HG03558 (cell line): ENCODE measurements at regions not wholly inside any gene's neighbourhood (a gene's known extent, or its start where the extent isn't known, plus 50 kb on each side); places are given as distances from the start of the nearest gene placed in this dataset.

ENCODE experiments used
- ATAC-seq: cut with Tn5 transposase; IDR thresholded peaks from one replicate; pipeline ENCODE4 v1.9.1; 2021; ENCODE audit warnings: moderate number of reproducible peaks; ENCODE audit not compliant: unreplicated experiment; ENCODE audit errors: extremely low read depth

DNA sequence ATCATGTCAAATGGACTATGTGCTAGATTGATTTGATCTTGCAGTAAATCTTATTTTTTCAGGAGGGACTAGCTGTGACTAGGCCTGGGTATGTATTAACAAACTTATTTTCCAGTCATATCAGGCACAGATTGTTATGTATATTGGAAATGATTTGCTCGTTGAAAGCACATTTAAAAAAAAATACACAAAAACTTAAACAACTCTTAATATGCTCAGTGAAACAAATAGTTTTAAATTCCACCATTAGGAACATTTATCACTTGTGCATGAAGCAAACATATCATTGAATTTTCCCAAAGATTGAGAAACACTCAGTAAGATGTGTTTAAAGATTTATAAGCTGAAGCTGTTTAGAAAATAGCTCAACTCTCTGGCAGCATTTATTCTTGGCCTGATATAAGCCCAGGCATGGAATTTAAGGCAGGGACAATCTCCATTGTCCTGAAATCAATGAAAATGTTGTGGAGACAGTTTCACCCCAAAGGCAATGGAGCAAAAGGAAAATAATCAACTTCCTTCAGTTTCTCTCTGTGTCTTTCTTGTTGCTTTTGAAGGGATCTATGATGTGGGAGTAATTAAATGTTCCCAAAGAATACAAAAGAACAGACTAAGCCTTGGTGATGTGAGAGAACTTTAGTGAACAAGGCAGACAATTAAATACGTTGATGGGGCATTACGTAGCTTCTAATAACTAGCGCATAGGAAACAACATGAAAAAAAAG, 250.3 kb downstream of the GPR37 start:
- ATAC-seq, result no peak

DNA sequence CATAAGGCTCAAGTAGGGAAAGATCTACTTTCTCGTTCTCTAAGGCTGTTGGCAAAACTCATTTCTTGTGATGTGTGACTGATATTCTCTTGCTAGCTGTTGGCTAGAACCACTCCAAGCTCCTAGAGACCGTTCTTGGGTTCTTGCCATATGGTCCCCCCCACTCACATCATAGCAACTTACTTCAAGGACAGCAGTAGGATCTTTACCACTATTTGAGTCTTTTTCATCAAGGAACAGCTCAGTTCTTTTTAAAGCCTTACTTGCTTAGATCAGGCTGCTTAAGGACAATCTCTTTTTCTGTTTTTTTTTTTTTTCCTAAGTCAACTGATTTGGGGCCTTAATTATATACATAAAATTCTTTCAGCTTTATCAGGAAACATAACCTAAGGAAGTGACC, 251.1 kb downstream of the GPR37 start:
- ATAC-seq, result no peak

GRCh38 chr7:124497176-124497575, 268.4 kb downstream of the GPR37 start:
- no peak for ATAC-seq

DNA sequence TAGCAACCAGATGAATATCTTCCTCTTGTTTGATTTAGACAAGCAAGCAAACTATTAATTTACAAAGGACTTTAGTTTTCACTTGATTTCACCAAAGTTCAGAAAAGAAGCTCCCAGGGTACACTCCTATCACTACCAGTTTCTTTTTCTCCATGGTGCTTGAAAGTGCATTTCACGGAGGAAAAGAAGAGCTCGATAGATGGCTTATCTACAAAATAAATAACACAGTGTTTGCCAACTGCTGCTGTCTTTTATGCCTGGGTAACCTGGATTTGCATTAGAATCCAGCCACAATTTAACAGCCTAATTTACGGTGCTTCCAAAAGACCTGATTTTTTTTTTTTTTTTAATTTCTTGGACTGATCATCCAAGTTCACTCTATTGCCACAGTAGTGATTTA, 275.7 kb downstream of the GPR37 start:
- ATAC-seq, result no peak

- ATAC-seq, result no peak
Observed at GRCh38 chr7:124489082-124489819, 276.3 kb downstream of the GPR37 start.

GRCh38 chr7:124482229-124482628, 283.4 kb downstream of the GPR37 start:
- ATAC-seq, result no peak

DNA sequence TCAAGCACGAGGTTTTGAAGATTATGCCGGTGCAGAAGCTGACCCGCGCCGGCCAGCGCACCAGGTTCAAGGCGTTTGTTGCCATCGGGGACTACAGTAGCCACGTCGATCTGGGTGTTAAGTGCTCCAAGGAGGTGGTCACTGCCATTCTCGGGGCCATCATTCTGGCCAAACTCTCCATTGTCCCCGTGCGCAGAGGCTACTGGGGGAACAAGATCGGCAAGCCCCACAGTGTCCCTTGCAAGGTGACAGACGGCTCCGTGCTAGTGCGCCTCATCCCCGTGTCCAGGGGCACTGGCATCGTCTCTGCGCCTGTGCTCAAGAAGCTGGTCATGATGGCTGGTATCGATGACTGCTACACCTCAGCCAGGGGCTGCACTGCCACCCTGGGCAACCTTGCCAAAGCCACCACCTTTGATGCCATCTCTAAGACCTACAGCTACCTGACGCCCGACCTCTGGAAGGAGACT, 284.7 kb downstream of the GPR37 start:
- ATAC-seq, result no peak

GRCh38 chr7:124480036-124480820, 285.4 kb downstream of the GPR37 start:
- no peak for ATAC-seq

GRCh38 chr7:124462249-124462648, 303.3 kb downstream of the GPR37 start:
- ATAC-seq, result no peak

DNA sequence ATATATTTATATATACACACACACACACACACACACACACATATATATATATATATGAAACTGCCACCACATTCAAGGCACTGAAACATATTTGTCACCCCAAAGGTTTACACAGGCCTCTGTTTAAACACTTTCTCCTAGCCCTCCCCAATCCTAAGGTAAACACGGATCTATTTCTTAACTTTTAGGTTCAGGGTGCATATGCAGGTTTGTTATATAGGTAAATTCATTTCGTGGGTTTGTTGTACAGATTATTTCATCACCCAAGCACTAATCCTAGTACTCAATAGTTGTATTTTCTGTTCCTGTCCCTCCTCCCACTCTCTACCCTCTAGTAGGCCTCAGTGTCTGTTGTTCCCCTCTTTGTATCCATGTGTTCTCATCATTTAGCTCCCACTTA, 305.0 kb downstream of the GPR37 start:
- no peak for ATAC-seq

DNA sequence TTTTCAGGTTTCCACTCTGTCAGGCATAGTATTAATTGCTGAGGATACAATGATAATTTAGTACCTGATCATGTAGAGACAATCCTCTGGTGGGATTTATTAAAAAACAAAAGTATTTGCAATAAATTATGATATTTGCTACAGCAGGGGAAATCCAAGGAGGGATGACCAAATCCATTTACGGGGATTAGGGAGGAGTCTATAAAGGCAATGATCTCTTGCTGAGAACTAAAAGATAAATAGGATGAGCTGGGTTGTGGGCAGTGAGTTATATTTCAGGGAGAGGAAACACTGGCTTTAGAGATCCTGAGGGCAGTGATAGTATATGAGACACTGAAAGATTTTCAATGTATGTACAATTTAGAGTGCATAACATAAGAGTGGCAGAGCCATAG, 305.5 kb downstream of the GPR37 start:
- ATAC-seq, result no peak

GRCh38 chr7:124459101-124460055, 306.2 kb downstream of the GPR37 start:
- ATAC-seq, result no peak

GRCh38 chr7:124457841-124458240, 307.8 kb downstream of the GPR37 start:
- ATAC-seq, result no peak

- no peak for ATAC-seq
Observed at GRCh38 chr7:124456286-124456685, 309.3 kb downstream of the GPR37 start.

DNA sequence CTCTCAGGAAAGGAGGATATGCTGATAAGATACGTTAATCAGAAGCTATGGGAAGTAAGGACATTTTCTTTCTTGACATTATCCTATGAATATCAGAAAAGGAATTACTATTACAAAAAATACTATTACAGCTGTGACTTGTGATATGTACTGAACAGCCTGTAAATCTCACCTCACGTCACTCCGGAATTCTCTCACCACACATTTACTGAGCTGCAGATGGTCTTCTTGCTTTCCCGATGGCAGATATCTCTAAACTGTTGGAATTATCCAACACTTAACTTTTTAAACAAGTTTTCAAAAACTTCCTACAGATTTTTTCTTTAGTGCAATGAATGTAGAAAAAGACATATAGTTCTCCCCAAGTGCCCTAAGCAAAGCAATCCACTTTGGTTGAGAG, 313.4 kb downstream of the GPR37 start:
- ATAC-seq, result no peak

DNA sequence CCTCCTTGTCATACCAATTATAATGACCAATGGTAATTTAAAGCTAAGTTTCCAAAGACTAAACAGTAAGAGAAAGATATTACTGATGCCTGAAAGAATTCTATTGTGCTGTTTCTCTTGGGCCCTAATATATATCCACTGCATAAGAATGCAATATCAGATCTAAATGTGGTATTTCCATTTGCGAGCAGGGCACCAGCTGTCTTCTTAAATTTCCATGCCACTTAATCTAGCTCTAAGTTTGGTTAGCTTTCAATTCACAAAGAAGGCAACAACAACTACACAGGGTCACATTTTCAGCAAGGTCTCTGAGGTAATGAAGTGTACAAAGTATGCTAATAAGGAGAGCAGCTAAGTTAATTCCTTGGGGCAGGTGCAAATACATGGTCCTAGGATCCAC, 315.7 kb downstream of the GPR37 start:
- ATAC-seq, result no peak

DNA sequence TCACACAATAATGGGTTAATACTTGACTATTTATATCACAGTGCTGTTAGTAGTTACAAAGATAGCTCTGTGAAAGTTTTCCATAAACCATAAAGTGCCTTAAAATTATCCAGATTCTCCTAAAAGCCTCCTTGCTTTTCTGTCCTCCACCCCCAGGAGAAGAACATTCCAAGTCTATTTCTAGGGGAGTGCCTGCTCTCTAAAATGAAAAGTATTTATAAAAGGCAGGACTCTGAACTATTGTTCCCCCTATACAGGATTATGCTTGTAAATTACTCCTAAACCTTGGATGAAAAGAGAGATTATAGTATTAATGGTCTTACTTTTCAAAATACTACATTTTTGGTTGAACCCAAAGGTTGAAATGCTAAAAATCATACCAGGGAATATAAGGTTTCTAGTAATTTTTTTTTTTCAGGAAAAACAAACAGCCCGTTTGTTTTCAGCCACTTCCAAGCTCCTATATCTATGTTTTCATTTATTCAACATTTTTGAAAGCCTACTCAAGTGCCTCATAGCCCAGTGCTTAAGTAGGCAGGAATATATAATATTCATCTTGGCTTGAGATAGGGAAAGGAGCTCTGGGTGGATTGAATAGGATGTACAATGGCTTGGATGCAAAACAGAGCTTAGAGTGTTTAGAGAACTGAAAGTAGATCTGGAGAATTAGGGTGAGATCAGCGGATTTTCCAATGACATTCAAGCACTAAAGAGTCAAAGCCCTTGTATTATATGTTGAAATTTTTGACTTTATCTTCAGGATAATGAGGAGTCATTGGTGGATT, 320.7 kb downstream of the GPR37 start:
- ATAC-seq, result no peak

DNA sequence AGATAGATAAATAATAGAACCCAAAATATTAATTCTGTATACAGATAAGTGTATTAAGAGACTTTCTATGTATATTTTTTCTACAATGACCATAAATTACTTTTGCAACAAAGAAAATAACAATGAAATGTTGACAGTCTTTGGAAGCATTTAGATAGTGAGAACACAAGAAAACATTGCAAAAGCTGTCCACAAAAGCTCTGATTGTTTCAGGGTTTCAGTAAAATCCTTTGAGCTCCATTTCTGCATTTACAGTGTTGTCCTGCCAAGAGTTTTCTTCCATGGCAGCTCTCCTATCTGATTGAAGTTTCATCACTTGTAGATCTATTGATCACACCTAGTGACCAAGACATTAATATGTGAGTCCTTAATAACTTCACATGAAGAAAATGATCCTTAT, 321.8 kb downstream of the GPR37 start:
- no peak for ATAC-seq

DNA sequence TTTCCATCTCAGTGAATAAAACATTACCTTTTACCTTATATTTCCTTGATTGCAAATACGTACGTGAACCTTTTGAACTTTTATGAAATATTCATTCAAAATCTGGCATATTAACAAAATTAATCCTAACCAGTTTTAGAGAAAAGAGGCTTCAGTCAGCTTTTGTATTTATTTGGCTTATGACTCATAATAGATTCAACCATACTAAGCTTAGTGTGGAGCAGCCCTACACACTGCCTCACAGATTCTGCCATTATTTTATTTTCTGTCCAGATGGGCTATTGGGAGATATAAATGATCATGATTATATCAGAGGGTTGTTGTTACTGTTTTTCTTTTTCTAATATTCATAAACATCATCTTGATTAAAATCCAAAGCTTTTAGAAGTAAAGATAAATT, 325.5 kb downstream of the GPR37 start:
- ATAC-seq, result no peak
